ENCODE measurements at regions not wholly inside any gene's neighbourhood (a gene's known extent, or its start where the extent isn't known, plus 50 kb on each side); places are given as distances from the start of the nearest gene placed in this dataset.

- no peak for TF ChIP-seq GATA2 (IDR thresholded peaks at IDR 0.05; ENCODE audit: low read depth, low read length)
- no peak for TF ChIP-seq GATA3 (IDR thresholded peaks at IDR 0.05; ENCODE audit: low read depth, low read length)
Observed at GRCh38 chr20:50339466-50339901, 148.9 kb downstream of the CEBPB start.
